ENCODE measurements at regions not wholly inside any gene's neighbourhood (a gene's known extent, or its start where the extent isn't known, plus 50 kb on each side); places are given as distances from the start of the nearest gene placed in this dataset.

DNA sequence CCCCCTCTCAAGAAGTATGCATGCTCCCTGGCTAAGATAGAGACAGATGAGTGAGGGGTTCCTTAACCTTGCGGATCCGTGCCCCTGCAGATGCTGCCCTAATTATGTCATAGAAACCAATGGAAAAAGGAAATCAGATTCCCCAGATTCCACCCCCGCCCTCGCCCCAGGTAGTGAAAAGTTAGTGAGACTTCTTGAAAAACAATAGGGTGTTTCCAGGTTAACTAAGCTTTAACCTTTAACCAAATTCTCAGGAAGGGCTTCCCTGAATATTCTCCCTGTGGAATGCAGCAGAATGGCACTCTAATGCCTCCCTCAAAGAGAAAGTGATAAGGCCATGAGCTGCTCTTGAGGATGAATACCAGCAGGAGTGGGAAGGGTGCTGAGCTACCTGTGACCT is 116.0 kb upstream of the RANBP3L start:
- Histone ChIP-seq H3K27me3 (ENCODE audit: insufficient read depth, poor library complexity, severe bottlenecking) (no peaks in the 10 kb centered on the region), H3K36me3 (ENCODE audit: low read depth) (no peaks in the 10 kb centered on the region), H3K9me3 (ENCODE audit: severe bottlenecking) (no peaks in the 10 kb centered on the region), H3K27ac (ENCODE audit: poor library complexity, severe bottlenecking) (peak overlapping the region; percentile 54), H3K4me3 (ENCODE audit: severe bottlenecking) (no peak overlapping the region), H3K4me1 (ENCODE audit: insufficient read depth, poor library complexity, severe bottlenecking) (peaks cover 23% of the 10 kb centered on the region)
- no peak for DNase-seq (ENCODE audit: low spot score)
- ATAC-seq (ENCODE audit: low read depth), result peak; percentile 43
- no peak for TF ChIP-seq CTCF (IDR thresholded peaks at IDR 0.05; ENCODE audit: poor library complexity, severe bottlenecking)

DNA sequence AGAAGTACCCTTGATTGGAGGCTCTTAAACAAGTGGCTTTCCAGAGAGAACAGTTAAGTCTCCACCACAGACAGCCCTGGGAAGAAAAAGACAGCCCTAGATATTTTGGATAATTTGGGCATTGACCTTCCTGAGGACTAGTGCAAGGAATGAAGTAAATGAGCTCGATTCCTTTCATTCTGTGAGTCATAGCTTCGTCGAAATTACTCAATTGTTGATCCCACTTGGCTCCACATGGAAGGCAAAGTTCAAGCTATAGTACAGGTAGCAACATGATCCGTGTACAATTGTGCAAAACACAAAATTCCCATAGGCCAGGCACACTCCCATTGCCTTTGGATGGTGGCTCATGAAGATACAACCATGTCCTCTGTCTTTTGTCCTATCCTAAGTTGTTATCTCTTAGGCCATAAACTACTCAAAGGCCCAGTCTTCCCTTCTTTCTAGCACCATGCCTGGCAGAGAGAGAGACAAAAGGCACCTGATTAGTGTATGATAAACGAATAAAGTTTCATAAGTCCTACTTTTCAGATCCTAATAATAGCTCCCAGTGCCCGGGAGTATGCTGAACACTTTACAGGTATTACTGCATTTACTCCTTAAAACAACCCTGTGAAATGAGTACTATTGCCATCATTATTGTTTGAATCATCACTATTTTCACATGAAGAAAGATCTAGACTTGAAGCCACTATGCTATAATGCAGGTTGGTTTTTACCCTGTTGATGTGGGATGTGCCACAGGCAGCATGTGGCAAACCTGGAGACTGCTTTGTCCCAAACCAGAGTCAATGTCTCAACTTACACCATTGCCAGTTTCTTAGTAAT is 116.7 kb upstream of the RANBP3L start:
- Histone ChIP-seq H3K27ac (ENCODE audit: poor library complexity, severe bottlenecking) (peak overlapping the region; percentile 54), H3K4me3 (ENCODE audit: severe bottlenecking) (no peak overlapping the region), H3K36me3 (ENCODE audit: low read depth) (no peaks in the 10 kb centered on the region), H3K9me3 (ENCODE audit: severe bottlenecking) (no peaks in the 10 kb centered on the region), H3K4me1 (ENCODE audit: insufficient read depth, poor library complexity, severe bottlenecking) (peaks cover 30% of the 10 kb centered on the region), H3K27me3 (ENCODE audit: insufficient read depth, poor library complexity, severe bottlenecking) (no peaks in the 10 kb centered on the region)
- DNase-seq (ENCODE audit: low spot score) (no peak), ATAC-seq (ENCODE audit: low read depth) (peak; percentile 78)
- TF ChIP-seq CTCF (IDR thresholded peaks at IDR 0.05; ENCODE audit: poor library complexity, severe bottlenecking), result no peak

DNA sequence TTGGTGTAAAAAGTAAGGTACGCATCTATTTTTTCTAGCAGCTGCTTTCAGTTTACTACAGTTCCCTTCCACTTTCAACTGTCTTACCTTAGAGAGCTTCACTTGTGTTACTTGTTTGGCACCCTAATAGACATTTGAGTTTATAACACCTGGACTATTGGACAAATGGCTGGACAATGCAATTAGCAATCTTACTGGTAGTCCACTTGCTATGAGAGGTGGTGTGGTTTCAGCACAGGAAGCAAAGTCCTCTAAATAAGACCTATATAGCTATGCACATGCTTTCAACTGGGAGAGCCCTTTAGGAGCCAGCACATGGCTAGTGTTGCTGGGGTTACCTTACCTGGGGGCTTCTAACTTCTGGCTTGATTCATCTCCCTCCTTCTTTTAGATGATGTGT is 119.6 kb upstream of the RANBP3L start:
- no peak overlapping the region for H3K27ac ChIP-seq (ENCODE audit: poor library complexity, severe bottlenecking)
- no peaks in the 10 kb centered on the region for H3K27me3 ChIP-seq (ENCODE audit: insufficient read depth, poor library complexity, severe bottlenecking)
- H3K4me1 ChIP-seq (ENCODE audit: insufficient read depth, poor library complexity, severe bottlenecking), result peaks cover 30% of the 10 kb centered on the region
- no peaks in the 10 kb centered on the region for H3K9me3 ChIP-seq (ENCODE audit: severe bottlenecking)
- no peak for DNase-seq (ENCODE audit: low spot score)
- H3K36me3 ChIP-seq (ENCODE audit: low read depth), result no peaks in the 10 kb centered on the region
- no peak overlapping the region for H3K4me3 ChIP-seq (ENCODE audit: severe bottlenecking)
- ATAC-seq (ENCODE audit: low read depth), result no peak
- TF ChIP-seq CTCF (IDR thresholded peaks at IDR 0.05; ENCODE audit: poor library complexity, severe bottlenecking), result no peak

GRCh38 chr5:36422952-36423351 is 121.2 kb upstream of the RANBP3L start:
- Histone ChIP-seq H3K27me3 (ENCODE audit: insufficient read depth, poor library complexity, severe bottlenecking) (no peaks in the 10 kb centered on the region), H3K9me3 (ENCODE audit: severe bottlenecking) (no peaks in the 10 kb centered on the region), H3K27ac (ENCODE audit: poor library complexity, severe bottlenecking) (no peak overlapping the region), H3K4me3 (ENCODE audit: severe bottlenecking) (no peak overlapping the region), H3K36me3 (ENCODE audit: low read depth) (no peaks in the 10 kb centered on the region), H3K4me1 (ENCODE audit: insufficient read depth, poor library complexity, severe bottlenecking) (peaks cover 17% of the 10 kb centered on the region)
- DNase-seq (ENCODE audit: low spot score) (no peak), ATAC-seq (ENCODE audit: low read depth) (peak; percentile 76)
- no peak for TF ChIP-seq CTCF (IDR thresholded peaks at IDR 0.05; ENCODE audit: poor library complexity, severe bottlenecking)
